A549 (cell line): ENCODE measurements at regions not wholly inside any gene's neighbourhood (a gene's known extent, or its start where the extent isn't known, plus 50 kb on each side); places are given as distances from the start of the nearest gene placed in this dataset.

Source experiments
- PBX3 ChIP-seq: IDR thresholded peaks from 2 replicates; pipeline ENCODE4 v1.6.1; 2012
- POLR2A ChIP-seq: IDR thresholded peaks from 2 replicates; pipeline ENCODE4 v1.6.1; 2012; ENCODE audit warnings: mild to moderate bottlenecking, low read length

- no peak for TF ChIP-seq PBX3
- TF ChIP-seq POLR2A: no peak
Measured at GRCh38 chr1:103960045-103960444, 210.3 kb downstream of the AMY1C start.
